H1 (cell line): ENCODE measurements at regions not wholly inside any gene's neighbourhood (a gene's known extent, or its start where the extent isn't known, plus 50 kb on each side); places are given as distances from the start of the nearest gene placed in this dataset.

Source experiments
- CTCF ChIP-seq, 3 experiments: IDR thresholded peaks; 1 replicate in 2 of 3; 2 replicates in 1 of 3; pipeline versions ENCODE4 v1.5.1 to v1.6.1; 2011; ENCODE audit warnings: low read length in 3 of 3, mild to moderate bottlenecking in 3 of 3, inconsistent platforms in 2 of 3, low read depth in 1 of 3, moderate library complexity in 1 of 3; ENCODE audit not compliant: insufficient read depth in 1 of 3; ENCODE audit errors: control extremely low read depth in 1 of 3
- FOSL1 ChIP-seq: IDR thresholded peaks from 2 replicates; pipeline ENCODE4 v1.6.1; 2011; ENCODE audit warnings: mild to moderate bottlenecking, low read depth, low read length, moderate library complexity; ENCODE audit not compliant: insufficient read depth
- GABPA ChIP-seq: IDR thresholded peaks from 2 replicates; pipeline ENCODE4 v1.6.1; 2011; ENCODE audit warnings: mild to moderate bottlenecking, low read length, moderate library complexity, borderline replicate concordance; ENCODE audit not compliant: insufficient read depth
- SIN3A ChIP-seq, 2 experiments: IDR thresholded peaks in 1 of 2; conservative IDR thresholded peaks in 1 of 2; 2 replicates each; pipeline ENCODE4 v1.6.1; 2011 to 2012; ENCODE audit warnings: low read length in 2 of 2, improper control_type of control experiment in 1 of 2, low read depth in 1 of 2, mild to moderate bottlenecking in 1 of 2

- no peak for TF ChIP-seq GABPA
- TF ChIP-seq FOSL1 = no peak
- TF ChIP-seq SIN3A (conservative IDR thresholded peaks at IDR 0.05 in 1 of 2, IDR thresholded peaks at IDR 0.05 in 1 of 2; ENCODE audit: low read depth in 1 of 2, low read length in 2 of 2) = no peak
- TF ChIP-seq CTCF (IDR thresholded peaks at IDR 0.05; ENCODE audit: control extremely low read depth in 1 of 3, insufficient read depth in 1 of 3, low read depth in 1 of 3, low read length in 3 of 3) = no peak
These were observed 3515.0 kb downstream of the GOLGA6L6 start for GRCh38 chr15:17026633-17027032.
